T follicular helper cell (primary cell): ENCODE measurements at regions not wholly inside any gene's neighbourhood (a gene's known extent, or its start where the extent isn't known, plus 50 kb on each side); places are given as distances from the start of the nearest gene placed in this dataset.
"Not testable (repeated sequence)": the region's sequence is repeated elsewhere in the genome, so short reads cannot be mapped to it uniquely, and the experiment has no call there.

Source experiments
- DNase-seq: peaks from one replicate; pipeline ENCODE4 v3.0.0-alpha.2; 2020; ENCODE audit warnings: low read depth

- no peak for DNase-seq
Observed at GRCh38 chr7:68015122-68015977, 1018.7 kb downstream of the TYW1 start.

GRCh38 chr7:68015978-68016532 lies 1019.4 kb downstream of the TYW1 start:
- DNase-seq, result no peak

GRCh38 chr7:68020102-68020501 lies 1023.5 kb downstream of the TYW1 start:
- no peak for DNase-seq

- DNase-seq, result no peak
Observed at GRCh38 chr7:68025369-68025768, 1028.7 kb downstream of the TYW1 start.

- no peak for DNase-seq
Observed at GRCh38 chr7:68030530-68030929, 1033.9 kb downstream of the TYW1 start.

- no peak for DNase-seq
Observed at GRCh38 chr7:68031180-68031943, 1034.7 kb downstream of the TYW1 start.

- no peak for DNase-seq
Observed at GRCh38 chr7:68038621-68039314, 1042.1 kb downstream of the TYW1 start.

- DNase-seq, result no peak
Observed at GRCh38 chr7:68041554-68041953, 1044.9 kb downstream of the TYW1 start.

GRCh38 chr7:68043546-68043945 lies 1046.9 kb downstream of the TYW1 start:
- DNase-seq, result no peak

GRCh38 chr7:68050627-68051026 lies 1054.0 kb downstream of the TYW1 start:
- DNase-seq, result no peak

- no peak for DNase-seq
Observed at GRCh38 chr7:68058014-68058413, 1061.4 kb downstream of the TYW1 start.

GRCh38 chr7:68063171-68063570 lies 1066.5 kb downstream of the TYW1 start:
- DNase-seq, result no peak

- no peak for DNase-seq
Observed at GRCh38 chr7:68065581-68065980, 1068.9 kb downstream of the TYW1 start.

GRCh38 chr7:68067845-68068244 lies 1071.2 kb downstream of the TYW1 start:
- no peak for DNase-seq

- no peak for DNase-seq
Observed at GRCh38 chr7:68070992-68071391, 1074.4 kb downstream of the TYW1 start.

- DNase-seq, result no peak
Observed at GRCh38 chr7:68073701-68074100, 1077.1 kb downstream of the TYW1 start.

GRCh38 chr7:68074242-68074641 lies 1077.6 kb downstream of the TYW1 start:
- no peak for DNase-seq

- no peak for DNase-seq
Observed at GRCh38 chr7:68078157-68078710, 1081.6 kb downstream of the TYW1 start.

- DNase-seq, result not testable (repeated sequence)
Observed at GRCh38 chr7:68082066-68082960, 1085.7 kb downstream of the TYW1 start.

GRCh38 chr7:68082961-68083657 lies 1086.5 kb downstream of the TYW1 start:
- not testable (repeated sequence) for DNase-seq
